ENCODE measurements at regions not wholly inside any gene's neighbourhood (a gene's known extent, or its start where the extent isn't known, plus 50 kb on each side); places are given as distances from the start of the nearest gene placed in this dataset.

DNA sequence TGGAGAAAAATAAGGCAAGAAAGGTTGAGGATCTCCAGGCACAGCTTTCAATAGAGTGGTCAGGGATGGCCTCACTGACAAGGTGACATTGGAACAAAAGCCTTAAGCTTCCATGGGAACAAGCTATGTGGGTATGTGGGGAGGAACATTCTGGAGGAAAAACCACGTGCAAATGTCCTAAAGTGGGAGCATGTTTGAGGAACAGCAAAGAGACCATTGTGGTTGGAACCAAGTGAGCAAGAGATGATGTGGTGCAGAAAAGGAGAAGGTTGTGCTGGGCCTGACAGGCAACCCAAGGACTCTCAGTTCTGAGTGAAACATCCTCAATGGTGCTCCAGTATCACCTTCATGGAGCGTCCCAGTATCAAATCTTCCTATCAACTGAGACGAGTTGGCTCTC lies 184.0 kb downstream of the CAND1 start:
- TF ChIP-seq, protein P1, sequence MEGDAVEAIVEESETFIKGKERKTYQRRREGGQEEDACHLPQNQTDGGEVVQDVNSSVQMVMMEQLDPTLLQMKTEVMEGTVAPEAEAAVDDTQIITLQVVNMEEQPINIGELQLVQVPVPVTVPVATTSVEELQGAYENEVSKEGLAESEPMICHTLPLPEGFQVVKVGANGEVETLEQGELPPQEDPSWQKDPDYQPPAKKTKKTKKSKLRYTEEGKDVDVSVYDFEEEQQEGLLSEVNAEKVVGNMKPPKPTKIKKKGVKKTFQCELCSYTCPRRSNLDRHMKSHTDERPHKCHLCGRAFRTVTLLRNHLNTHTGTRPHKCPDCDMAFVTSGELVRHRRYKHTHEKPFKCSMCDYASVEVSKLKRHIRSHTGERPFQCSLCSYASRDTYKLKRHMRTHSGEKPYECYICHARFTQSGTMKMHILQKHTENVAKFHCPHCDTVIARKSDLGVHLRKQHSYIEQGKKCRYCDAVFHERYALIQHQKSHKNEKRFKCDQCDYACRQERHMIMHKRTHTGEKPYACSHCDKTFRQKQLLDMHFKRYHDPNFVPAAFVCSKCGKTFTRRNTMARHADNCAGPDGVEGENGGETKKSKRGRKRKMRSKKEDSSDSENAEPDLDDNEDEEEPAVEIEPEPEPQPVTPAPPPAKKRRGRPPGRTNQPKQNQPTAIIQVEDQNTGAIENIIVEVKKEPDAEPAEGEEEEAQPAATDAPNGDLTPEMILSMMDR (conservative IDR thresholded peaks at IDR 0.05; ENCODE audit: low read depth, low read length), result no peak
- TF ChIP-seq EZH2 (IDR thresholded peaks at IDR 0.05; ENCODE audit: borderline replicate concordance, low read depth, low read length, poor library complexity, severe bottlenecking), result no peak

All from A673 (cell line).